ENCODE measurements at regions not wholly inside any gene's neighbourhood (a gene's known extent, or its start where the extent isn't known, plus 50 kb on each side); places are given as distances from the start of the nearest gene placed in this dataset.

- no peak for DNase-seq (ENCODE audit: low spot score)
- in situ Hi-C loops (cut with MboI; ENCODE audit: low pct_unique_long_range_greater_than_20kb, low sequenced_read_pairs, unreplicated experiment): no loop called here
- TF ChIP-seq CTCF (IDR thresholded peaks at IDR 0.05; ENCODE audit: extremely low read depth, insufficient read depth, missing control alignments): no peak
Observed at GRCh38 chr15:24819680-24820079, 135.1 kb upstream of the SNRPN start.

- no peak for TF ChIP-seq CTCF (IDR thresholded peaks at IDR 0.05; ENCODE audit: extremely low read depth, insufficient read depth, missing control alignments)
- no peak for DNase-seq (ENCODE audit: low spot score)
- in situ Hi-C loops (cut with MboI; ENCODE audit: low pct_unique_long_range_greater_than_20kb, low sequenced_read_pairs, unreplicated experiment): no loop called here
Observed at GRCh38 chr15:24823473-24823872, 131.3 kb upstream of the SNRPN start.

GRCh38 chr15:24832282-24832681, 122.5 kb upstream of the SNRPN start:
- TF ChIP-seq CTCF (IDR thresholded peaks at IDR 0.05; ENCODE audit: extremely low read depth, insufficient read depth, missing control alignments): no peak
- in situ Hi-C loops (cut with MboI; ENCODE audit: low pct_unique_long_range_greater_than_20kb, low sequenced_read_pairs, unreplicated experiment): no loop called here
- no peak for DNase-seq (ENCODE audit: low spot score)

GRCh38 chr15:24835301-24835700, 119.5 kb upstream of the SNRPN start:
- in situ Hi-C loops (cut with MboI; ENCODE audit: low pct_unique_long_range_greater_than_20kb, low sequenced_read_pairs, unreplicated experiment): no loop called here
- DNase-seq (ENCODE audit: low spot score): no peak
- TF ChIP-seq CTCF (IDR thresholded peaks at IDR 0.05; ENCODE audit: extremely low read depth, insufficient read depth, missing control alignments): no peak

- TF ChIP-seq CTCF (IDR thresholded peaks at IDR 0.05; ENCODE audit: extremely low read depth, insufficient read depth, missing control alignments): no peak
- DNase-seq (ENCODE audit: low spot score): no peak
- in situ Hi-C loops (cut with MboI; ENCODE audit: low pct_unique_long_range_greater_than_20kb, low sequenced_read_pairs, unreplicated experiment): no loop called here
Observed at GRCh38 chr15:24848050-24848449, 106.7 kb upstream of the SNRPN start.

GRCh38 chr15:24856397-24857390, 98.1 kb upstream of the SNRPN start:
- no peak for DNase-seq (ENCODE audit: low spot score)
- no peak for TF ChIP-seq CTCF (IDR thresholded peaks at IDR 0.05; ENCODE audit: extremely low read depth, insufficient read depth, missing control alignments)
- in situ Hi-C loops (cut with MboI; ENCODE audit: low pct_unique_long_range_greater_than_20kb, low sequenced_read_pairs, unreplicated experiment): no loop called here

Data from GM13977 (cell line).